Adrenal gland (tissue), 9 donors: ENCODE measurements at regions not wholly inside any gene's neighbourhood (a gene's known extent, or its start where the extent isn't known, plus 50 kb on each side); places are given as distances from the start of the nearest gene placed in this dataset.

Experiments
- DNase-seq, 7 donors: peaks; one replicate each; pipeline ENCODE4 v3.0.0-alpha.2; 2019 to 2020
- H3K27ac ChIP-seq, 5 donors: fragments of 200-600 bp; sonication (generic) in 4 of 5; 1 replicate in 3 of 5; 2 replicates in 2 of 5; pipeline versions ENCODE4 v1.5.1 to v1.8.0; 2016 to 2020; ENCODE audit warnings: mild to moderate bottlenecking in 1 of 5
- H3K27me3 ChIP-seq: fragments of 200-600 bp; 2 replicates; pipeline ENCODE4 v1.8.0; 2021
- H3K36me3 ChIP-seq, 2 donors: fragments of 200-600 bp; replicated peaks in 1 of 2; 1 replicate in 1 of 2; 2 replicates in 1 of 2; pipeline versions ENCODE4 v1.5.1 to v1.8.0; 2018 to 2022
- H3K4me1 ChIP-seq, 2 donors: fragments of 200-600 bp; replicated peaks in 1 of 2; 1 replicate in 1 of 2; 2 replicates in 1 of 2; pipeline versions ENCODE4 v1.5.1 to v1.8.0; 2018 to 2021
- H3K4me3 ChIP-seq, 4 donors: fragments of 200-600 bp; sonication (generic) in 3 of 4; one replicate each; pipeline ENCODE4 v1.5.1; 2016 to 2018
- H3K9me3 ChIP-seq, 3 donors: fragments of 200-600 bp; sonication (generic) in 1 of 3; replicated peaks in 1 of 3; 1 replicate in 2 of 3; 2 replicates in 1 of 3; pipeline versions ENCODE4 v1.5.1 to v1.8.0; 2016 to 2021
- POLR2A ChIP-seq, 2 donors: fragments of 450-650 bp; IDR thresholded peaks; one replicate each; pipeline ENCODE4 v1.6.1; 2017; ENCODE audit warnings: antibody characterized with exemption in 2 of 2, mild to moderate bottlenecking in 2 of 2, moderate library complexity in 1 of 2
- WGBS, 4 donors: extraction: QIAGEN DNeasy Blood & Tissue Kit in 2 of 4; methylation state at CpG; one replicate each; pipeline versions ENCODE4 v1.1.5 to v1.1.7; 2013 to 2017; 5-methylcytosine and 5-hydroxymethylcytosine counted together
- intact Hi-C, 2 donors: fragments of 100-400 bp; cut with DNase I; formaldehyde crosslinking; loops; one replicate each; pipeline versions ENCODE4 v1.14.1 to v1.15.0; 2022 to 2023
- TF ChIP-seq, protein P1 (sequence below), 6 experiments: fragments of 450-650 bp in 4 of 6; fragments of 200-600 bp in 2 of 6; sonication (generic) in 1 of 6; IDR thresholded peaks; 1 replicate in 5 of 6; 2 replicates in 1 of 6; pipeline versions ENCODE4 v1.5.1 to v1.8.0; 2016 to 2021; ENCODE audit warnings: antibody characterized with exemption in 6 of 6, mild to moderate bottlenecking in 2 of 6, moderate library complexity in 1 of 6
- donor health status: healthy with polysubstance abuse.
- donor health status: Bipolar disorder and iron deficiency.
- donor health status: DM: yes; HTN: yes; CAD: no.
- donor health status: DM: no; HTN: no; CAD: no.
- donor health status: DM: no; HTN: no; CAD: no.

DNA sequence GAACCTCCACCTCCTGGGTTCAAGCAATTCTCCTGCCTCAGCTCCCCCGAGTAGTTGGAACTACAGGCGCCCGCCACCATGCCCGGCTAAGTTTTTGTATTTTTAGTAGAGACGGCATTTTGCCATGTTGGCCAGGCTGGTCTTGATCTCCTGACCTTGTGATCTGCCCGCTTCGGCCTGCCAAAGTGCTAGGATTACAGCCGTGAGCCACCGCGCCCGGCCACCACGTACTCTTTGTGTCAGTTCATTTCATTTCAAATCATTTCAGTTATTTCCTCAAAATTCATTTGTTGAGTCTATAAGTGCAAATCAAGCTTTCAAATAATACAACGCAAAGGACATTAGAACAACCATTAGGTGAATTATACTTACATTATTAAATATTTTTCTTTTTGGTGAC lies 943.8 kb downstream of the TYW1 start:
- 92 to 96% (median 93%) methylated on average over 13 of the region's 13 CpGs for WGBS, 4 donors
- Histone ChIP-seq H3K4me3 (no peak overlapping the region), H3K27ac (no peak overlapping the region), H3K36me3 (no peaks in the 10 kb centered on the region), H3K27me3 (no peaks in the 10 kb centered on the region), H3K4me1 (no peaks in the 10 kb centered on the region), H3K9me3 (no peaks in the 10 kb centered on the region)
- no peak for TF ChIP-seq POLR2A (IDR thresholded peaks at IDR 0.05)
- TF ChIP-seq, protein P1, sequence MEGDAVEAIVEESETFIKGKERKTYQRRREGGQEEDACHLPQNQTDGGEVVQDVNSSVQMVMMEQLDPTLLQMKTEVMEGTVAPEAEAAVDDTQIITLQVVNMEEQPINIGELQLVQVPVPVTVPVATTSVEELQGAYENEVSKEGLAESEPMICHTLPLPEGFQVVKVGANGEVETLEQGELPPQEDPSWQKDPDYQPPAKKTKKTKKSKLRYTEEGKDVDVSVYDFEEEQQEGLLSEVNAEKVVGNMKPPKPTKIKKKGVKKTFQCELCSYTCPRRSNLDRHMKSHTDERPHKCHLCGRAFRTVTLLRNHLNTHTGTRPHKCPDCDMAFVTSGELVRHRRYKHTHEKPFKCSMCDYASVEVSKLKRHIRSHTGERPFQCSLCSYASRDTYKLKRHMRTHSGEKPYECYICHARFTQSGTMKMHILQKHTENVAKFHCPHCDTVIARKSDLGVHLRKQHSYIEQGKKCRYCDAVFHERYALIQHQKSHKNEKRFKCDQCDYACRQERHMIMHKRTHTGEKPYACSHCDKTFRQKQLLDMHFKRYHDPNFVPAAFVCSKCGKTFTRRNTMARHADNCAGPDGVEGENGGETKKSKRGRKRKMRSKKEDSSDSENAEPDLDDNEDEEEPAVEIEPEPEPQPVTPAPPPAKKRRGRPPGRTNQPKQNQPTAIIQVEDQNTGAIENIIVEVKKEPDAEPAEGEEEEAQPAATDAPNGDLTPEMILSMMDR (IDR thresholded peaks at IDR 0.05) = no peak
- no peak for DNase-seq
- intact Hi-C loops = no loop called here

DNA sequence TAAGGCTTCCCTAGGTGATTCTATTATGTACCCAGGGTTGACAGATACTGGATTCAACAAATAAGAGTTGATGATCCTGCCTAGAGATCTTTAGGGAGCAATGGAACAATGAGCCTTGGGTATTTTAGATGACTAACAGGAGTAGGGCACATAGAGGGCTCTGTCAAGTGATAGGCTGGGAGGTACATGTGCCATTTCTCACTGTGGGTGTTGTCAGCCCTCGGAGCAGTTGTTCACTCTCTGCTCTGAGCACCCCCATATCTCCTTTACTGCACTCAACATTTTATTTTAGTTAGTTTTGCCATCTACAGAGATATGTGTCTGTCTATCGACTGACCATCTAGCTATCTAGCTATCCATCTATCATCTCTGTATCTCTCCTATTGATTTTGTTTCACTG lies 950.6 kb downstream of the TYW1 start:
- DNase-seq = no peak
- intact Hi-C loops = no loop called here

DNA sequence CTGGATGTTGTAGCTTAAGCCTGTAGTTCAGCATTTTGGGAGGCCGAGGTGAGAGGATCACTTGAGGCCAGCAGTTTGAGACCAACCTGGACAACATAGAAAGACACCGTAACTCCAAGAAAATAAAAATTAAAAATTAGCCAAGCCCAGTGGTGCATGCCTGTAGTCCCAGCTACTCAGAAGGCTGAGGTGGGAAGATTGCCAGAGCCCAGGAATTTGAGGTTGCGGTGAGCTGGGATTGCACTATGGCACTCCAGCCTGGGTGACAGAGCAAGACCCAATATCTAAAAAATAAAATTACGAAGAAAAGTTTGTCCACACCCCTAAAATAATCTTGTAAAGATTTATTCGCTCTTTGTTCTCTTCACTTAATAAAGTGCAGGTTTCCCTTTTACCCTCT lies 951.0 kb downstream of the TYW1 start:
- DNase-seq = no peak
- WGBS, 4 donors = 88 to 90% (median 89%) methylated on average over 5 of the region's 5 CpGs

More for the DNA sequence above, 950.6 kb downstream of the TYW1 start:
- TF ChIP-seq POLR2A (IDR thresholded peaks at IDR 0.05) = no peak
- TF ChIP-seq, protein P1 (IDR thresholded peaks at IDR 0.05) = no peak
- Histone ChIP-seq H3K36me3 (no peaks in the 10 kb centered on the region), H3K4me3 (no peak overlapping the region), H3K9me3 (no peaks in the 10 kb centered on the region), H3K27ac (no peak overlapping the region), H3K4me1 (no peaks in the 10 kb centered on the region), H3K27me3 (no peaks in the 10 kb centered on the region)
- 90 to 98% (median 94%) methylated on average over 2 of the region's 2 CpGs for WGBS, 4 donors

DNA sequence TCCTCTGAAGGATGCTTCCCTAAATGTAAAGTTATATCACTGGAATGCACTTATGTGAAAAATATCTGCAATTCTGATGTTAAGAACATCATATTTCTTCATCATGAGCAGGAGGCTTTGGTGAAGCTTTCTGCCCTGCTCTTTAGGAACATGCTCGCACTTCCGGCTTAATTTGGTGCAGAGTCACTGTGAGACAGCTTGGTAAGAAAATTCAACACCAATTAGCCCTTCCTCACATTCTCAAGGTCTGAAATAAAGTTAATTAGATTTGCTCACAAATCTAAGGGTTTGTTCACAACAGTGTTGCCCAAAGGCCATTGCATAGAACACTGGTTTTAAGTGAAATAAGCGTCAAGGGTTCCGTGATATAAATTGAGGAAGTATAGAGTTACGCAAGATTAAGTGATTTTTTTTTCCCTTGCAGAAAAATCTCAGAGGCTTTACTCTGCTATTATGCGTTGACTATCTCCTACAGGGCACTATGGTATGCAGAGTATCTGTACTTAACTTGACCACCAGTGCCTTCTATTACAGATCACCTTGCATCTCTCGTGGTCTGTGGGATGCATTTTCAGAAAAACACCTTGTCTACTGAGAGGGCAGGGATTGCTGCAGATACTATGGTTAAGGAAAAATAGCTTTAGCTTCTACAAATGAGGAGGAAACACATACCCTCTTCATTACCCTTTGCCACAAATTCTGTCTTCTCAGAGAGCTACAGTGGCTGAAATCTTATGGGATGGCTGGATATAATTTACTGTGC lies 953.9 kb downstream of the TYW1 start:
- Histone ChIP-seq H3K27ac (no peak overlapping the region), H3K36me3 (no peaks in the 10 kb centered on the region), H3K4me3 (no peak overlapping the region), H3K9me3 (no peaks in the 10 kb centered on the region), H3K4me1 (no peaks in the 10 kb centered on the region), H3K27me3 (no peaks in the 10 kb centered on the region)
- DNase-seq = no peak
- WGBS, 4 donors = 68 to 75% (median 71%) methylated on average over 7 of the region's 7 CpGs
- no peak for TF ChIP-seq POLR2A (IDR thresholded peaks at IDR 0.05)
- TF ChIP-seq, protein P1 (IDR thresholded peaks at IDR 0.05) = no peak
- intact Hi-C loops = no loop called here

More for the DNA sequence above, 951.0 kb downstream of the TYW1 start:
- Histone ChIP-seq H3K4me3 (no peak overlapping the region), H3K36me3 (no peaks in the 10 kb centered on the region), H3K4me1 (no peaks in the 10 kb centered on the region), H3K27me3 (no peaks in the 10 kb centered on the region), H3K9me3 (no peaks in the 10 kb centered on the region), H3K27ac (no peak overlapping the region)
- intact Hi-C loops = no loop called here
- no peak for TF ChIP-seq POLR2A (IDR thresholded peaks at IDR 0.05)
- TF ChIP-seq, protein P1 (IDR thresholded peaks at IDR 0.05) = no peak
